Astrocyte (in vitro differentiated cells and primary cell): ENCODE measurements at regions not wholly inside any gene's neighbourhood (a gene's known extent, or its start where the extent isn't known, plus 50 kb on each side); places are given as distances from the start of the nearest gene placed in this dataset.

ENCODE experiments used
- DNase-seq: peaks from one replicate; pipeline ENCODE4 v3.0.0-alpha.2; 2010; ENCODE audit warnings: low read depth
- FAIRE-seq: peaks from 2 replicates; lab custom pipeline; 2011; peaks lifted over from hg19 to GRCh38; lab: Jason Lieb, UNC
- H2AFZ ChIP-seq: 2 replicates; pipeline ENCODE4 v1.6.0; 2012; ENCODE audit warnings: low read depth, low read length, inconsistent platforms
- H3K27ac ChIP-seq: 2 replicates; pipeline ENCODE4 v1.5.1; 2011; ENCODE audit warnings: low read depth, low read length, inconsistent platforms
- H3K27me3 ChIP-seq: 2 replicates; pipeline ENCODE4 v1.6.0; 2011; ENCODE audit warnings: low read length, inconsistent platforms; ENCODE audit not compliant: insufficient read depth
- H3K36me3 ChIP-seq: 2 replicates; pipeline ENCODE4 v1.5.1; 2011; ENCODE audit warnings: low read length, inconsistent platforms; ENCODE audit not compliant: insufficient read depth
- H3K4me1 ChIP-seq: 2 replicates; pipeline ENCODE4 v1.5.1; 2011; ENCODE audit warnings: low read length, inconsistent platforms; ENCODE audit not compliant: insufficient read depth
- H3K4me2 ChIP-seq: 2 replicates; pipeline ENCODE4 v1.6.0; 2012; ENCODE audit warnings: low read length, inconsistent platforms
- H3K4me3 ChIP-seq: 2 replicates; pipeline ENCODE4 v1.5.1; 2011; ENCODE audit warnings: low read depth, mild to moderate bottlenecking, low read length, inconsistent platforms; ENCODE audit not compliant: insufficient read depth
- H3K79me2 ChIP-seq: 2 replicates; pipeline ENCODE4 v1.6.0; 2012; ENCODE audit warnings: mild to moderate bottlenecking, low read length, inconsistent platforms; ENCODE audit not compliant: insufficient read depth
- H3K9ac ChIP-seq: 2 replicates; pipeline ENCODE4 v1.6.0; 2012; ENCODE audit warnings: mild to moderate bottlenecking, low read length, inconsistent platforms
- H3K9me3 ChIP-seq: 2 replicates; pipeline ENCODE4 v1.5.1; 2012; ENCODE audit warnings: low read depth, mild to moderate bottlenecking, low read length, inconsistent platforms; ENCODE audit not compliant: insufficient read depth
- H4K20me1 ChIP-seq: 2 replicates; pipeline ENCODE4 v1.6.0; 2012; ENCODE audit warnings: low read length, inconsistent platforms; ENCODE audit not compliant: insufficient read depth
- H3K27ac Mint-ChIP-seq: one replicate; pipeline ENCODE4 v1.8.0; 2021; ENCODE audit warnings: mild to moderate bottlenecking, mixed read lengths; ENCODE audit not compliant: unreplicated experiment
- H3K27me3 Mint-ChIP-seq: one replicate; pipeline ENCODE4 v1.8.0; 2021; ENCODE audit warnings: low read depth, mixed read lengths; ENCODE audit not compliant: unreplicated experiment
- H3K36me3 Mint-ChIP-seq: one replicate; pipeline ENCODE4 v1.8.0; 2021; ENCODE audit warnings: low read depth, mixed read lengths; ENCODE audit not compliant: unreplicated experiment
- H3K4me1 Mint-ChIP-seq: one replicate; pipeline ENCODE4 v1.8.0; 2021; ENCODE audit warnings: low read depth, mixed read lengths; ENCODE audit not compliant: unreplicated experiment
- H3K4me3 Mint-ChIP-seq: one replicate; pipeline ENCODE4 v1.8.0; 2021; ENCODE audit warnings: mild to moderate bottlenecking, moderate library complexity, mixed read lengths; ENCODE audit not compliant: unreplicated experiment
- H3K9me3 Mint-ChIP-seq: one replicate; pipeline ENCODE4 v1.8.0; 2021; ENCODE audit warnings: mild to moderate bottlenecking, mixed read lengths; ENCODE audit not compliant: unreplicated experiment
- EZH2 ChIP-seq: IDR thresholded peaks from 2 replicates; pipeline ENCODE4 v1.6.1; 2012; ENCODE audit warnings: mild to moderate bottlenecking, low read length, inconsistent platforms; ENCODE audit not compliant: insufficient read depth
- TF ChIP-seq, protein P1 (sequence below): IDR thresholded peaks from 2 replicates; pipeline ENCODE4 v1.5.1; 2011; ENCODE audit warnings: low read depth, mild to moderate bottlenecking, inconsistent platforms, low read length, moderate library complexity; ENCODE audit not compliant: insufficient read depth

GRCh38 chr14:42469637-42470426, 863.2 kb downstream of the LRFN5 start:
- no peak overlapping the region for H2AFZ ChIP-seq
- H3K9me3 ChIP-seq: no peaks in the 10 kb centered on the region
- FAIRE-seq (no peak), DNase-seq (no peak)
- H3K27me3 ChIP-seq: no peaks in the 10 kb centered on the region
- no peak overlapping the region for H3K9ac ChIP-seq
- no peak overlapping the region for H3K4me3 ChIP-seq
- H3K79me2 ChIP-seq: no peaks in the 10 kb centered on the region
- no peaks in the 10 kb centered on the region for H3K27me3 Mint-ChIP-seq
- no peaks in the 10 kb centered on the region for H3K36me3 Mint-ChIP-seq
- no peak overlapping the region for H3K4me2 ChIP-seq
- no peak overlapping the region for H3K27ac Mint-ChIP-seq
- no peak overlapping the region for H3K27ac ChIP-seq
- H3K4me1 Mint-ChIP-seq: no peaks in the 10 kb centered on the region
- H4K20me1 ChIP-seq: no peaks in the 10 kb centered on the region
- H3K36me3 ChIP-seq: no peaks in the 10 kb centered on the region
- TF ChIP-seq, protein P1, sequence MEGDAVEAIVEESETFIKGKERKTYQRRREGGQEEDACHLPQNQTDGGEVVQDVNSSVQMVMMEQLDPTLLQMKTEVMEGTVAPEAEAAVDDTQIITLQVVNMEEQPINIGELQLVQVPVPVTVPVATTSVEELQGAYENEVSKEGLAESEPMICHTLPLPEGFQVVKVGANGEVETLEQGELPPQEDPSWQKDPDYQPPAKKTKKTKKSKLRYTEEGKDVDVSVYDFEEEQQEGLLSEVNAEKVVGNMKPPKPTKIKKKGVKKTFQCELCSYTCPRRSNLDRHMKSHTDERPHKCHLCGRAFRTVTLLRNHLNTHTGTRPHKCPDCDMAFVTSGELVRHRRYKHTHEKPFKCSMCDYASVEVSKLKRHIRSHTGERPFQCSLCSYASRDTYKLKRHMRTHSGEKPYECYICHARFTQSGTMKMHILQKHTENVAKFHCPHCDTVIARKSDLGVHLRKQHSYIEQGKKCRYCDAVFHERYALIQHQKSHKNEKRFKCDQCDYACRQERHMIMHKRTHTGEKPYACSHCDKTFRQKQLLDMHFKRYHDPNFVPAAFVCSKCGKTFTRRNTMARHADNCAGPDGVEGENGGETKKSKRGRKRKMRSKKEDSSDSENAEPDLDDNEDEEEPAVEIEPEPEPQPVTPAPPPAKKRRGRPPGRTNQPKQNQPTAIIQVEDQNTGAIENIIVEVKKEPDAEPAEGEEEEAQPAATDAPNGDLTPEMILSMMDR: no peak
- TF ChIP-seq EZH2: no peak
- no peak overlapping the region for H3K4me3 Mint-ChIP-seq
- no peaks in the 10 kb centered on the region for H3K4me1 ChIP-seq
- no peaks in the 10 kb centered on the region for H3K9me3 Mint-ChIP-seq

- Histone ChIP-seq H3K4me3 (no peak overlapping the region), H3K27ac (no peak overlapping the region), H2AFZ (no peak overlapping the region), H3K9ac (no peak overlapping the region), H3K79me2 (no peaks in the 10 kb centered on the region), H3K4me2 (no peak overlapping the region), H3K27me3 (no peaks in the 10 kb centered on the region), H3K36me3 (no peaks in the 10 kb centered on the region), H3K4me1 (no peaks in the 10 kb centered on the region), H4K20me1 (no peaks in the 10 kb centered on the region), H3K9me3 (peaks cover 4% of the 10 kb centered on the region)
- Mint-ChIP-seq H3K27me3 (no peaks in the 10 kb centered on the region), H3K4me1 (no peaks in the 10 kb centered on the region), H3K4me3 (no peak overlapping the region), H3K9me3 (peaks cover 4% of the 10 kb centered on the region), H3K27ac (no peak overlapping the region), H3K36me3 (no peaks in the 10 kb centered on the region)
- FAIRE-seq (no peak), DNase-seq (no peak)
- TF ChIP-seq, protein P1: no peak
- TF ChIP-seq EZH2: no peak
Measured at GRCh38 chr14:42460673-42461072, 854.0 kb downstream of the LRFN5 start.

- no peak for DNase-seq
- H3K9me3 Mint-ChIP-seq: peaks cover 4% of the 10 kb centered on the region
- Histone ChIP-seq H3K36me3 (no peaks in the 10 kb centered on the region), H3K9me3 (peaks cover 4% of the 10 kb centered on the region), H3K27ac (no peak overlapping the region), H3K79me2 (no peaks in the 10 kb centered on the region), H4K20me1 (no peaks in the 10 kb centered on the region), H3K27me3 (no peaks in the 10 kb centered on the region), H3K9ac (no peak overlapping the region), H3K4me2 (no peak overlapping the region), H2AFZ (no peak overlapping the region), H3K4me3 (no peak overlapping the region), H3K4me1 (no peaks in the 10 kb centered on the region)
- no peaks in the 10 kb centered on the region for H3K4me1 Mint-ChIP-seq
- no peaks in the 10 kb centered on the region for H3K36me3 Mint-ChIP-seq
- no peak overlapping the region for H3K4me3 Mint-ChIP-seq
- no peak for FAIRE-seq
- TF ChIP-seq, protein P1: no peak
- TF ChIP-seq EZH2: no peak
- H3K27me3 Mint-ChIP-seq: no peaks in the 10 kb centered on the region
- no peak overlapping the region for H3K27ac Mint-ChIP-seq
Measured at GRCh38 chr14:42459171-42459685, 852.6 kb downstream of the LRFN5 start.
